Neural crest cell (in vitro differentiated cells): ENCODE measurements at regions not wholly inside any gene's neighbourhood (a gene's known extent, or its start where the extent isn't known, plus 50 kb on each side); places are given as distances from the start of the nearest gene placed in this dataset.
"Not testable (repeated sequence)": the region's sequence is repeated elsewhere in the genome, so short reads cannot be mapped to it uniquely, and the experiment has no call there.

Experiments
- DNase-seq: peaks from one replicate; pipeline ENCODE4 v3.0.0; 2021; ENCODE audit warnings: low read depth, mixed read lengths, low spot score
- H3K27ac Mint-ChIP-seq: one replicate; pipeline ENCODE4 v1.8.0; 2021; ENCODE audit warnings: mild to moderate bottlenecking, mixed read lengths; ENCODE audit not compliant: unreplicated experiment
- H3K27me3 Mint-ChIP-seq: 2 replicates; pipeline ENCODE4 v1.8.0; 2021; ENCODE audit warnings: low read depth, mild to moderate bottlenecking, mixed read lengths
- H3K36me3 Mint-ChIP-seq: 2 replicates; pipeline ENCODE4 v1.8.0; 2021; ENCODE audit warnings: low read depth, mild to moderate bottlenecking, mixed read lengths
- H3K4me1 Mint-ChIP-seq: 2 replicates; pipeline ENCODE4 v1.8.0; 2021; ENCODE audit warnings: mixed read lengths
- H3K4me3 Mint-ChIP-seq: one replicate; pipeline ENCODE4 v1.8.0; 2021; ENCODE audit warnings: mild to moderate bottlenecking, mixed read lengths
- H3K9me3 Mint-ChIP-seq: 2 replicates; pipeline ENCODE4 v1.8.0; 2021; ENCODE audit warnings: mixed read lengths
- CTCF ChIP-seq: fragments of 200-600 bp; sonication (generic); conservative IDR thresholded peaks from 2 replicates; pipeline ENCODE4 v1.5.0; 2021; ENCODE audit warnings: antibody characterized with exemption, mild to moderate bottlenecking

DNA sequence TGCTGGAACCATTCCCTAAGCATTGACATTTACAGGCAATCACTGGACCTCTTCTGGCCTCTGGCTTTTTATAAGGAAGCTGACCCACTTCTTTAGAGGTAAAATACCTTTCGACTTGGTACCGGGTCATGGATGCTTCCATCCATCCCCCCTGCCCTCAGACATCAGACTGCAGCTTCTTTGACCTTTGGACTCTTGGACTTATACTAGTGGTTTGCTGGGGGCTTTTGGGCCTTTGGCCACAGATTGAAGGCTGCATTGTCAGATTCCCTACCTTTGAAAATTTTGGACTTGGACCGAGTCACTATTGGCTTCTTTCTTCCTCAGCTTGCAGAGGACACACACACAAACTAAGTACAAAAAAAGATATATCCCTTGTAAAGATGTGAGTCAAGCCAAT, 86.1 kb downstream of the TTC6 start:
- TF ChIP-seq CTCF = no peak
- Mint-ChIP-seq H3K4me3 (no peak overlapping the region), H3K27me3 (no peaks in the 10 kb centered on the region), H3K27ac (no peak overlapping the region), H3K9me3 (peaks cover 2% of the 10 kb centered on the region), H3K36me3 (no peaks in the 10 kb centered on the region), H3K4me1 (no peaks in the 10 kb centered on the region)
- DNase-seq = no peak

DNA sequence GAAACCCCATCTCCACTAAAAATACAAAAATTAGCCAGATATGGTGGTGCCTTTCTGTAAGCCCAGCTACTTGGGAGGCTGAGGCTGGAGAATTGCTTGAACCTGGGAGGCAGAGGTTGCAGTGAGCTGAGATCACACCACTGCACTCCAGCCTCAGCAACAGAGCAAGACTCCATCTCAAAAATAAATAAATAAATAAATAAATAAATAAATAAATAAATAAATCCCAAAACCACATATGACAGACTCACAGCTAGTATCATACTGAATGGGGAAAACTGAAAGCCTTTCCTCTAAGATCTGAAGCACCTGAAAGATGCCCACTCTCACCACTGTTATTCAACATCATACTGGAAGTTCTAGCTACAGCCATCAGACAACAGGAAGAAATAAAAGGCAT, 97.3 kb downstream of the TTC6 start:
- not testable (repeated sequence) for H3K36me3 Mint-ChIP-seq, H3K27ac Mint-ChIP-seq, DNase-seq, H3K27me3 Mint-ChIP-seq, H3K4me3 Mint-ChIP-seq, H3K4me1 Mint-ChIP-seq
- H3K9me3 Mint-ChIP-seq = peaks cover 13% of the 10 kb centered on the region

DNA sequence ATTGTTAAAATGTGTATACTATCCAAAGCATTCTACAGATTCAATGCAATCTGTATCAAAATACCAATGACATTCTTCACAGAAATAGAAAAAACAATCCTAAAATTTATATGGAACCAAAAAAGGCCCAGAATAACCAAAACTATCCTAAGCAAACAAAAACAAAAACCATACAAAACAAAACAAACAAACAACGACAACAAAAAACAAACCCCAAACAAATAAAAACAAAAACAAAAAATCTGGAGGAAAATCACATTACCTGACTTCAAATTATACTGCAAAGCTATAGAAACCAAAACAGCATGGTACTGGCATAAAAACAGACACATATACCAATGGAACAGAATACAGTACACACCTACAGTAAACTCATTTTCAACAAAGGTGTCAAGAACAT, 98.0 kb downstream of the TTC6 start:
- H3K27ac Mint-ChIP-seq, H3K27me3 Mint-ChIP-seq, H3K4me1 Mint-ChIP-seq, H3K4me3 Mint-ChIP-seq, DNase-seq, H3K36me3 Mint-ChIP-seq: not testable (repeated sequence)
- peaks cover 13% of the 10 kb centered on the region for H3K9me3 Mint-ChIP-seq

GRCh38 chr14:37695866-37696265, 100.4 kb downstream of the TTC6 start:
- Mint-ChIP-seq H3K36me3 (peaks cover 5% of the 10 kb centered on the region), H3K27me3 (peaks cover 9% of the 10 kb centered on the region), H3K4me3 (no peak overlapping the region), H3K9me3 (peaks cover 10% of the 10 kb centered on the region), H3K27ac (no peak overlapping the region), H3K4me1 (no peaks in the 10 kb centered on the region)
- TF ChIP-seq CTCF = no peak
- no peak for DNase-seq

DNA sequence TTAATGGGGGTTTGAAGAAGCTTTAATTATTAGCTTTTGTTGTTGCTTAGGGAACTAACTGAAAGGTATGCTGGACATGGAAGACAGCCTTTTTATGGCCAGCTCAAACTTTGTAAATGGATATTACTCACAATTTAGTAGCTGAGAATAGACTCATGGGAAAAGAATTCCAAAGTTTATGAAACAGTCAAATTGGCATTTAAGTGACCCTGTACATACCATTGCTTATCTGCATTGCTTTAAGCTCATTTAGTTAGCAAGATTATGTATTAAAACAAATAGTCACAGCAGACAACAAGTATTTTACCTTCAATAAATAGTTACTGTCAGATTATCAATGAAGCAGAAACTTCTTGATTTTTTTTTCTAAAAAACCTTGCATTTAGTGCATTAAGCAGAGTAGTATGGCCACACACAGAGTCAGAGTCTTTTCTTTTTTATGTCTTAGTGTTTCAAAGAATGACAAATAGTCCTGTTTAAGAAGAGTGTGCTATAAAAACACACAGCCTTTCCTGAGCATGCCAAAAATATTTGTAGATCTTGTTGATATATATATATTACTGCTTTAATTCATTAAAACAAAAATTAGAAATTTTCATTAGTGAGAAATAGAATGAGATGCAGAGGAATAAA, 102.2 kb downstream of the TTC6 start:
- Mint-ChIP-seq H3K27ac (no peak overlapping the region), H3K36me3 (no peaks in the 10 kb centered on the region), H3K4me1 (no peaks in the 10 kb centered on the region), H3K4me3 (no peak overlapping the region), H3K27me3 (peaks cover 16% of the 10 kb centered on the region), H3K9me3 (peaks cover 7% of the 10 kb centered on the region)
- TF ChIP-seq CTCF = no peak
- no peak for DNase-seq

- no peak overlapping the region for H3K27ac Mint-ChIP-seq
- peaks cover 2% of the 10 kb centered on the region for H3K9me3 Mint-ChIP-seq
- H3K4me3 Mint-ChIP-seq = no peak overlapping the region
- H3K36me3 Mint-ChIP-seq = no peaks in the 10 kb centered on the region
- peaks cover 22% of the 10 kb centered on the region for H3K27me3 Mint-ChIP-seq
- no peak for TF ChIP-seq CTCF
- no peaks in the 10 kb centered on the region for H3K4me1 Mint-ChIP-seq
- no peak for DNase-seq
These were observed 103.7 kb downstream of the TTC6 start for GRCh38 chr14:37698840-37699777.
